Spleen (tissue), 11 donors: ENCODE measurements at regions not wholly inside any gene's neighbourhood (a gene's known extent, or its start where the extent isn't known, plus 50 kb on each side); places are given as distances from the start of the nearest gene placed in this dataset.

Source experiments
- DNase-seq: peaks from one replicate; pipeline ENCODE4 v3.0.0-alpha.2; 2020
- H3K27ac ChIP-seq, 8 donors: fragments of 200-600 bp; sonication (generic) in 7 of 8; 1 replicate in 4 of 8; 2 replicates in 4 of 8; pipeline versions ENCODE4 v1.5.0 to v1.8.0; 2016 to 2021; ENCODE audit warnings: inconsistent platforms in 4 of 8, mild to moderate bottlenecking in 4 of 8, moderate library complexity in 1 of 8
- H3K27me3 ChIP-seq, 7 donors: fragments of 200-600 bp; sonication (generic) in 6 of 7; replicated peaks in 1 of 7; 1 replicate in 4 of 7; 2 replicates in 3 of 7; pipeline versions ENCODE4 v1.5.0 to v1.8.0; 2016 to 2021; ENCODE audit warnings: inconsistent platforms in 3 of 7, mild to moderate bottlenecking in 1 of 7
- H3K36me3 ChIP-seq, 6 donors: fragments of 200-600 bp; sonication (generic) in 5 of 6; 1 replicate in 4 of 6; 2 replicates in 2 of 6; pipeline versions ENCODE4 v1.5.0 to v1.8.0; 2016 to 2021; ENCODE audit warnings: inconsistent platforms in 2 of 6
- H3K4me1 ChIP-seq, 6 donors: fragments of 200-600 bp; sonication (generic) in 5 of 6; 1 replicate in 3 of 6; 2 replicates in 3 of 6; pipeline versions ENCODE4 v1.5.0 to v1.8.0; 2016 to 2021; ENCODE audit warnings: inconsistent platforms in 3 of 6
- H3K4me3 ChIP-seq, 8 donors: fragments of 200-600 bp; sonication (generic) in 7 of 8; 1 replicate in 4 of 8; 2 replicates in 4 of 8; pipeline versions ENCODE4 v1.5.0 to v1.8.0; 2016 to 2021; ENCODE audit warnings: inconsistent platforms in 4 of 8, mild to moderate bottlenecking in 4 of 8, moderate library complexity in 2 of 8
- H3K9me3 ChIP-seq, 8 donors: fragments of 200-600 bp; sonication (generic) in 7 of 8; 1 replicate in 4 of 8; 2 replicates in 4 of 8; pipeline versions ENCODE4 v1.5.0 to v1.8.0; 2016 to 2021; ENCODE audit warnings: inconsistent platforms in 4 of 8
- CTCF ChIP-seq, 11 experiments: fragments of 200-600 bp in 7 of 11; fragments of 450-650 bp in 4 of 11; sonication (generic) in 4 of 11; IDR thresholded peaks in 8 of 11; conservative IDR thresholded peaks in 3 of 11; 1 replicate in 7 of 11; 2 replicates in 4 of 11; pipeline versions ENCODE4 v1.4.0 to v1.8.0; 2016 to 2021; ENCODE audit warnings: antibody characterized with exemption in 11 of 11, inconsistent platforms in 4 of 11, mild to moderate bottlenecking in 1 of 11
- POLR2A ChIP-seq, 3 donors: fragments of 450-650 bp; IDR thresholded peaks; one replicate each; pipeline ENCODE4 v1.5.1; 2017; ENCODE audit warnings: antibody characterized with exemption in 3 of 3, mild to moderate bottlenecking in 1 of 3
- POLR2AphosphoS5 ChIP-seq, 3 donors: sonication (generic); formaldehyde crosslinking; IDR thresholded peaks; one replicate each; pipeline ENCODE4 v1.5.1; 2017; ENCODE audit warnings: antibody characterized with exemption in 3 of 3
- WGBS, 5 donors: extraction: QIAGEN DNeasy Blood & Tissue Kit in 3 of 5; methylation state at CpG; one replicate each; pipeline versions ENCODE4 v1.1.5 to v1.1.7; 2013 to 2018; 5-methylcytosine and 5-hydroxymethylcytosine counted together
- intact Hi-C: fragments of 100-400 bp; cut with DNase I; formaldehyde crosslinking; loops from one replicate; pipeline ENCODE4 v1.15.0; 2023; ENCODE audit warnings: low total_unique reads
- donor health status: healthy with polysubstance abuse.
- donor health status: DM: no; HTN: no; CAD: no; lungs with moderate emphysema.
- donor health status: DM: no; HTN: no; CAD: no.
- donor health status: Bipolar disorder and iron deficiency.
- donor health status: healthy.
- donor health status: DM: no; HTN: no; CAD: no.
- donor health status: DM: yes; HTN: yes; CAD: no.

GRCh38 chr1:238029126-238029525 lies 138.4 kb upstream of the ZP4 start:
- WGBS, 5 donors, result 71 to 97% (median 88%) methylated on average over 1 of the region's 1 CpG
- TF ChIP-seq CTCF (IDR thresholded peaks at IDR 0.05 in 8 of 11, conservative IDR thresholded peaks at IDR 0.05 in 3 of 11), result no peak
- intact Hi-C loops, result no loop called here

GRCh38 chr1:238027366-238027765 lies 136.6 kb upstream of the ZP4 start:
- Histone ChIP-seq H3K4me3 (no peak overlapping the region), H3K9me3 (peaks cover 0 to 36% (median 23%) of the 10 kb centered on the region in 8 donors), H3K4me1 (no peaks in the 10 kb centered on the region), H3K27ac (no peak overlapping the region), H3K36me3 (no peaks in the 10 kb centered on the region), H3K27me3 (no peaks in the 10 kb centered on the region)
- 54 to 67% (median 60%) methylated on average over 2 of the region's 2 CpGs for WGBS, 5 donors
- no peak for DNase-seq
- intact Hi-C loops, result no loop called here
- TF ChIP-seq POLR2A (IDR thresholded peaks at IDR 0.05), result no peak
- no peak for TF ChIP-seq CTCF (IDR thresholded peaks at IDR 0.05 in 8 of 11, conservative IDR thresholded peaks at IDR 0.05 in 3 of 11)
- no peak for TF ChIP-seq POLR2AphosphoS5 (IDR thresholded peaks at IDR 0.05)

More at GRCh38 chr1:238029126-238029525, 138.4 kb upstream of the ZP4 start:
- Histone ChIP-seq H3K27me3 (no peaks in the 10 kb centered on the region), H3K4me1 (no peaks in the 10 kb centered on the region), H3K27ac (no peak overlapping the region), H3K36me3 (no peaks in the 10 kb centered on the region), H3K9me3 (peaks cover 0 to 41% (median 17%) of the 10 kb centered on the region in 8 donors), H3K4me3 (no peak overlapping the region)
- no peak for DNase-seq

- Histone ChIP-seq H3K9me3 (peaks cover 0 to 15% (median 3%) of the 10 kb centered on the region in 8 donors), H3K27me3 (no peaks in the 10 kb centered on the region), H3K27ac (no peak overlapping the region), H3K4me3 (no peak overlapping the region), H3K36me3 (no peaks in the 10 kb centered on the region), H3K4me1 (no peaks in the 10 kb centered on the region)
- intact Hi-C loops, result no loop called here
- DNase-seq, result no peak
- TF ChIP-seq POLR2AphosphoS5 (IDR thresholded peaks at IDR 0.05) (no peak), CTCF (IDR thresholded peaks at IDR 0.05 in 8 of 11, conservative IDR thresholded peaks at IDR 0.05 in 3 of 11) (no peak), POLR2A (IDR thresholded peaks at IDR 0.05) (no peak)
- WGBS, 5 donors, result 87 to 99% (median 97%) methylated on average over 1 of the region's 1 CpG
Observed at GRCh38 chr1:238023137-238023536, 132.4 kb upstream of the ZP4 start.

DNA sequence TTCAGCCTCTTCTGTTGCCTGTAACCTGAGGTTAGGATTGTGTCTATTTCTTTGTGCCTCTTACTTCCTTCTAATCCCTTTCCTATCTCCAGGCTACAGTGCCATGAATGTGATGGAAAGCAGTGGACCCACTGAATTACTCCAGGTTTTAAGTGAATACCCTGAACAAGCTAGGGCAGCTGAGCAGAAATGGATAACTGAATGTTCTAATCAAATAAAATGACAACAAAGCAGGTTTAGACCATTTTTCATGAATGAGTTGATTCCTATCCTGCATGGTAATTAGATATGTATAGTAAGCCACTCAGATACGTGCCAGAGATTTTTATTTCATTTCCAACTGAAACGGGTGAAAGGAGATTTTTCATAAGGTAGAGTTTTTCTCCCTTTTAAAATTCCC lies 127.5 kb upstream of the ZP4 start:
- no peak overlapping the region for H3K4me3 ChIP-seq
- TF ChIP-seq POLR2A (IDR thresholded peaks at IDR 0.05), result no peak
- TF ChIP-seq POLR2AphosphoS5 (IDR thresholded peaks at IDR 0.05), result no peak
- TF ChIP-seq CTCF (IDR thresholded peaks at IDR 0.05 in 8 of 11, conservative IDR thresholded peaks at IDR 0.05 in 3 of 11), result no peak
- H3K36me3 ChIP-seq, result no peaks in the 10 kb centered on the region
- WGBS, 5 donors, result 72 to 85% (median 81%) methylated on average over 2 of the region's 2 CpGs
- intact Hi-C loops, result no loop called here
- no peaks in the 10 kb centered on the region for H3K27me3 ChIP-seq
- no peak overlapping the region for H3K27ac ChIP-seq
- no peaks in the 10 kb centered on the region for H3K4me1 ChIP-seq
- DNase-seq, result no peak
- H3K9me3 ChIP-seq, result peaks cover 0 to 9% (median 2%) of the 10 kb centered on the region in 8 donors
